Transverse colon (tissue), 3 donors: ENCODE measurements at regions not wholly inside any gene's neighbourhood (a gene's known extent, or its start where the extent isn't known, plus 50 kb on each side); places are given as distances from the start of the nearest gene placed in this dataset.

Source experiments
- POLR2A ChIP-seq: fragments of 450-650 bp; IDR thresholded peaks from one replicate; pipeline ENCODE4 v1.6.1; 2016; ENCODE audit warnings: antibody characterized with exemption, mild to moderate bottlenecking, moderate library complexity
- TF ChIP-seq, protein P1 (sequence below), 5 experiments: fragments of 200-600 bp in 3 of 5; fragments of 450-650 bp in 2 of 5; sonication (generic) in 3 of 5; IDR thresholded peaks; 1 replicate in 2 of 5; 2 replicates in 3 of 5; pipeline ENCODE4 v1.5.1; 2016 to 2017; ENCODE audit warnings: antibody characterized with exemption in 5 of 5, inconsistent platforms in 3 of 5, mild to moderate bottlenecking in 2 of 5, moderate library complexity in 1 of 5

DNA sequence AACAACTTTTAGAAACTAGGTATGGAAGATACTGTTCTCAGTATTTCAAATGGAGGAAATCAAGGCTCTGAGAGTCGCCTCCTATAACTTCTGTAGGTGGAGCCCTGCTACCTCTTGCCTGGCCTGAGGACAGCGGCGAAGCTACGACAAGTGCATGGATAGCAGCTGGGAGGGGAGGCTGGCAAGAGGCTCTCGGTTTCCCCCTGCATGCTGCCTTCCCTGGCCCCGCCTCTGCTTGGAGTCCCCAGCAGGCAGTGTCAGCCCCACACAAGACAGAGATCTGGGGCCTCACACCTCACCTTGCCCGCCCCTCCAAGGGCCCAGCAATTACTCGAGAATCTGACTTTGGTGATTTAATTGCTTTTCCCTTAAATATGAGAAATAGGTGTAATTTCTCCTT lies 107.6 kb upstream of the POU3F3 start:
- TF ChIP-seq, protein P1, sequence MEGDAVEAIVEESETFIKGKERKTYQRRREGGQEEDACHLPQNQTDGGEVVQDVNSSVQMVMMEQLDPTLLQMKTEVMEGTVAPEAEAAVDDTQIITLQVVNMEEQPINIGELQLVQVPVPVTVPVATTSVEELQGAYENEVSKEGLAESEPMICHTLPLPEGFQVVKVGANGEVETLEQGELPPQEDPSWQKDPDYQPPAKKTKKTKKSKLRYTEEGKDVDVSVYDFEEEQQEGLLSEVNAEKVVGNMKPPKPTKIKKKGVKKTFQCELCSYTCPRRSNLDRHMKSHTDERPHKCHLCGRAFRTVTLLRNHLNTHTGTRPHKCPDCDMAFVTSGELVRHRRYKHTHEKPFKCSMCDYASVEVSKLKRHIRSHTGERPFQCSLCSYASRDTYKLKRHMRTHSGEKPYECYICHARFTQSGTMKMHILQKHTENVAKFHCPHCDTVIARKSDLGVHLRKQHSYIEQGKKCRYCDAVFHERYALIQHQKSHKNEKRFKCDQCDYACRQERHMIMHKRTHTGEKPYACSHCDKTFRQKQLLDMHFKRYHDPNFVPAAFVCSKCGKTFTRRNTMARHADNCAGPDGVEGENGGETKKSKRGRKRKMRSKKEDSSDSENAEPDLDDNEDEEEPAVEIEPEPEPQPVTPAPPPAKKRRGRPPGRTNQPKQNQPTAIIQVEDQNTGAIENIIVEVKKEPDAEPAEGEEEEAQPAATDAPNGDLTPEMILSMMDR (IDR thresholded peaks at IDR 0.05): no peak
- TF ChIP-seq POLR2A: no peak
